Erythroblast (primary cell): ENCODE measurements at regions not wholly inside any gene's neighbourhood (a gene's known extent, or its start where the extent isn't known, plus 50 kb on each side); places are given as distances from the start of the nearest gene placed in this dataset.

Experiments used
- GATA1 ChIP-seq: IDR thresholded peaks from 2 replicates; pipeline ENCODE4 v1.6.1; 2011; ENCODE audit warnings: low read depth, mild to moderate bottlenecking, control low read depth, low read length, moderate library complexity
- POLR2A ChIP-seq: IDR thresholded peaks from 2 replicates; pipeline ENCODE4 v1.6.1; 2011; ENCODE audit warnings: mild to moderate bottlenecking, low read length

GRCh38 chr7:119983468-119983867, 289.5 kb upstream of the KCND2 start:
- TF ChIP-seq POLR2A (no peak), GATA1 (no peak)
